Panc1 (cell line): ENCODE measurements at regions not wholly inside any gene's neighbourhood (a gene's known extent, or its start where the extent isn't known, plus 50 kb on each side); places are given as distances from the start of the nearest gene placed in this dataset.

Experiments used
- POLR2AphosphoS5 ChIP-seq: IDR thresholded peaks from 2 replicates; pipeline ENCODE4 v1.6.1; 2012; ENCODE audit warnings: mild to moderate bottlenecking, low read depth, low read length, moderate library complexity
- TF ChIP-seq, protein P1 (sequence below): fragments of 450-650 bp; IDR thresholded peaks from 2 replicates; pipeline ENCODE4 v1.5.1; 2017; ENCODE audit warnings: mild to moderate bottlenecking
- TF ChIP-seq, protein P2 (sequence below), 2 experiments: IDR thresholded peaks; 2 replicates each; pipeline ENCODE4 v1.6.1; 2011 to 2012; ENCODE audit warnings: low read depth in 2 of 2, control low read depth in 1 of 2, low read length in 1 of 2, mild to moderate bottlenecking in 1 of 2, moderate library complexity in 1 of 2; ENCODE audit not compliant: insufficient read depth in 1 of 2

DNA sequence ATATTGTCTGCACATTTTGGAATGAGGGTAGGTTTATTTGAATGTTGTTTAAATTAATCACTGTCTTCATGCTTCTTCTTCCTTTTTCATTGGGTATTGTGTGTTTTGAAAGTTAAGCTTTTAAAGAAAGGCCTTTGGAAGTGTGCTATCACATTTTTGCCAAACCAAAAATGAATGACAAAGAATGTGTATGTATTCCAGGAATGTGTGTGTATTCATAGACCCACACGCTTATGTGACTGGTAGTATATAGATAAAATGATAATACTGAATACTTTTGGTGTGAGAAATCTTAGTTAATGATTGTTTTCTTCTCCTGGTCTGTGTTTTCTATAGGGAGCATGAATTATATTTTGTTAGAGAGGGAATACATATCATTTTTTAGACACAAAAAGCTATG, 404.4 kb downstream of the TLL1 start:
- TF ChIP-seq, protein P1, sequence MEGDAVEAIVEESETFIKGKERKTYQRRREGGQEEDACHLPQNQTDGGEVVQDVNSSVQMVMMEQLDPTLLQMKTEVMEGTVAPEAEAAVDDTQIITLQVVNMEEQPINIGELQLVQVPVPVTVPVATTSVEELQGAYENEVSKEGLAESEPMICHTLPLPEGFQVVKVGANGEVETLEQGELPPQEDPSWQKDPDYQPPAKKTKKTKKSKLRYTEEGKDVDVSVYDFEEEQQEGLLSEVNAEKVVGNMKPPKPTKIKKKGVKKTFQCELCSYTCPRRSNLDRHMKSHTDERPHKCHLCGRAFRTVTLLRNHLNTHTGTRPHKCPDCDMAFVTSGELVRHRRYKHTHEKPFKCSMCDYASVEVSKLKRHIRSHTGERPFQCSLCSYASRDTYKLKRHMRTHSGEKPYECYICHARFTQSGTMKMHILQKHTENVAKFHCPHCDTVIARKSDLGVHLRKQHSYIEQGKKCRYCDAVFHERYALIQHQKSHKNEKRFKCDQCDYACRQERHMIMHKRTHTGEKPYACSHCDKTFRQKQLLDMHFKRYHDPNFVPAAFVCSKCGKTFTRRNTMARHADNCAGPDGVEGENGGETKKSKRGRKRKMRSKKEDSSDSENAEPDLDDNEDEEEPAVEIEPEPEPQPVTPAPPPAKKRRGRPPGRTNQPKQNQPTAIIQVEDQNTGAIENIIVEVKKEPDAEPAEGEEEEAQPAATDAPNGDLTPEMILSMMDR: no peak
- TF ChIP-seq, protein P2, sequence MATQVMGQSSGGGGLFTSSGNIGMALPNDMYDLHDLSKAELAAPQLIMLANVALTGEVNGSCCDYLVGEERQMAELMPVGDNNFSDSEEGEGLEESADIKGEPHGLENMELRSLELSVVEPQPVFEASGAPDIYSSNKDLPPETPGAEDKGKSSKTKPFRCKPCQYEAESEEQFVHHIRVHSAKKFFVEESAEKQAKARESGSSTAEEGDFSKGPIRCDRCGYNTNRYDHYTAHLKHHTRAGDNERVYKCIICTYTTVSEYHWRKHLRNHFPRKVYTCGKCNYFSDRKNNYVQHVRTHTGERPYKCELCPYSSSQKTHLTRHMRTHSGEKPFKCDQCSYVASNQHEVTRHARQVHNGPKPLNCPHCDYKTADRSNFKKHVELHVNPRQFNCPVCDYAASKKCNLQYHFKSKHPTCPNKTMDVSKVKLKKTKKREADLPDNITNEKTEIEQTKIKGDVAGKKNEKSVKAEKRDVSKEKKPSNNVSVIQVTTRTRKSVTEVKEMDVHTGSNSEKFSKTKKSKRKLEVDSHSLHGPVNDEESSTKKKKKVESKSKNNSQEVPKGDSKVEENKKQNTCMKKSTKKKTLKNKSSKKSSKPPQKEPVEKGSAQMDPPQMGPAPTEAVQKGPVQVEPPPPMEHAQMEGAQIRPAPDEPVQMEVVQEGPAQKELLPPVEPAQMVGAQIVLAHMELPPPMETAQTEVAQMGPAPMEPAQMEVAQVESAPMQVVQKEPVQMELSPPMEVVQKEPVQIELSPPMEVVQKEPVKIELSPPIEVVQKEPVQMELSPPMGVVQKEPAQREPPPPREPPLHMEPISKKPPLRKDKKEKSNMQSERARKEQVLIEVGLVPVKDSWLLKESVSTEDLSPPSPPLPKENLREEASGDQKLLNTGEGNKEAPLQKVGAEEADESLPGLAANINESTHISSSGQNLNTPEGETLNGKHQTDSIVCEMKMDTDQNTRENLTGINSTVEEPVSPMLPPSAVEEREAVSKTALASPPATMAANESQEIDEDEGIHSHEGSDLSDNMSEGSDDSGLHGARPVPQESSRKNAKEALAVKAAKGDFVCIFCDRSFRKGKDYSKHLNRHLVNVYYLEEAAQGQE (IDR thresholded peaks at IDR 0.05; ENCODE audit: insufficient read depth in 1 of 2, low read depth in 2 of 2, low read length in 1 of 2): no peak
- TF ChIP-seq POLR2AphosphoS5: no peak
